ENCODE measurements at regions not wholly inside any gene's neighbourhood (a gene's known extent, or its start where the extent isn't known, plus 50 kb on each side); places are given as distances from the start of the nearest gene placed in this dataset.

DNA sequence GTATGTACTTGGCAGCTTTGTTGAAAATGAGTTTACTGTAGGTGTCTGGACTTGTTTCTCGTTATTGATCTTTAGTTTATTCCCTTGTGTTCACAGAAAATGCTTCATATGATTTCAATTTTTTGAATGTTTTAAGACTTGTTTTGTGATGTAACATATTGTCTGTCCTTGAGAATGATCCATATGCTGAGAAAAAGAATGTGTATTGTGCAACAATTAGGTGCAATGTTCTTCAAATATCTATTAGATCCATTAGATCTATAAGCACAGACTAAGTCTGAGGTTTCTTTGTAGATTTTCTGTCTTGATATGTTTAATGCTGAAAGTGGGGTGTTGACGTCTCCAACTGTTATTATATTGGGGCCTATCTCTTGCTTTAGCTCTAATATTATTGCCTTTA, 879.6 kb upstream of the LRFN5 start:
- H3K27ac ChIP-seq: no peak overlapping the region
- no peak for TF ChIP-seq ZFX (IDR thresholded peaks at IDR 0.05; ENCODE audit: borderline replicate concordance)
- TF ChIP-seq, protein P1, sequence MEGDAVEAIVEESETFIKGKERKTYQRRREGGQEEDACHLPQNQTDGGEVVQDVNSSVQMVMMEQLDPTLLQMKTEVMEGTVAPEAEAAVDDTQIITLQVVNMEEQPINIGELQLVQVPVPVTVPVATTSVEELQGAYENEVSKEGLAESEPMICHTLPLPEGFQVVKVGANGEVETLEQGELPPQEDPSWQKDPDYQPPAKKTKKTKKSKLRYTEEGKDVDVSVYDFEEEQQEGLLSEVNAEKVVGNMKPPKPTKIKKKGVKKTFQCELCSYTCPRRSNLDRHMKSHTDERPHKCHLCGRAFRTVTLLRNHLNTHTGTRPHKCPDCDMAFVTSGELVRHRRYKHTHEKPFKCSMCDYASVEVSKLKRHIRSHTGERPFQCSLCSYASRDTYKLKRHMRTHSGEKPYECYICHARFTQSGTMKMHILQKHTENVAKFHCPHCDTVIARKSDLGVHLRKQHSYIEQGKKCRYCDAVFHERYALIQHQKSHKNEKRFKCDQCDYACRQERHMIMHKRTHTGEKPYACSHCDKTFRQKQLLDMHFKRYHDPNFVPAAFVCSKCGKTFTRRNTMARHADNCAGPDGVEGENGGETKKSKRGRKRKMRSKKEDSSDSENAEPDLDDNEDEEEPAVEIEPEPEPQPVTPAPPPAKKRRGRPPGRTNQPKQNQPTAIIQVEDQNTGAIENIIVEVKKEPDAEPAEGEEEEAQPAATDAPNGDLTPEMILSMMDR (IDR thresholded peaks at IDR 0.05): no peak

GRCh38 chr14:40713387-40713786, 893.3 kb upstream of the LRFN5 start:
- TF ChIP-seq, protein P1 (IDR thresholded peaks at IDR 0.05): no peak
- no peak for TF ChIP-seq ZFX (IDR thresholded peaks at IDR 0.05; ENCODE audit: borderline replicate concordance)
- H3K27ac ChIP-seq: no peak overlapping the region

GRCh38 chr14:40697231-40697630, 909.4 kb upstream of the LRFN5 start:
- TF ChIP-seq, protein P1 (IDR thresholded peaks at IDR 0.05): no peak
- no peak for TF ChIP-seq ZFX (IDR thresholded peaks at IDR 0.05; ENCODE audit: borderline replicate concordance)

GRCh38 chr14:40694023-40694422, 912.7 kb upstream of the LRFN5 start:
- no peak for TF ChIP-seq ZFX (IDR thresholded peaks at IDR 0.05; ENCODE audit: borderline replicate concordance)
- TF ChIP-seq, protein P1 (IDR thresholded peaks at IDR 0.05): no peak
- H3K27ac ChIP-seq: no peak overlapping the region

More at GRCh38 chr14:40697231-40697630, 909.4 kb upstream of the LRFN5 start:
- no peak overlapping the region for H3K27ac ChIP-seq

DNA sequence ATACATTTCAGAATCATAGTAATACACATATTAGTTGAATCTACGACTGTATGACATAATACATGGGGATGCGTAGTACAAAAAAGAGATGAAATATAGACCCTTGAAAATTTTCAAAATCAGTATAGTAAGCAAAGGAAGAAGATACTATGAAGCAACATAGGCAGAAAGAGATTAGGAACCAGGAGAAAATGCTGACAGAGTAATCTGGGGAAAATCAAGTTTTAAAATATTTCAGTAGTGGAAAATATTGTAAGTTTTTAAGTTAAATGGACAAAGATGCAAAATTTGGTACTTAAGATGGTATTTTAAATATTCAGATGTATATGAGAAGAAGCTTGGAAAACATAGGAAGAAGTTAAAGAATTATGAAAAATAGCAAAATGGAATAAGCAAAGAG, 915.6 kb upstream of the LRFN5 start:
- no peak overlapping the region for H3K27ac ChIP-seq
- TF ChIP-seq, protein P1 (IDR thresholded peaks at IDR 0.05): no peak
- no peak for TF ChIP-seq ZFX (IDR thresholded peaks at IDR 0.05; ENCODE audit: borderline replicate concordance)

GRCh38 chr14:40685764-40686163, 920.9 kb upstream of the LRFN5 start:
- H3K27ac ChIP-seq: no peak overlapping the region
- TF ChIP-seq, protein P1 (IDR thresholded peaks at IDR 0.05): no peak
- no peak for TF ChIP-seq ZFX (IDR thresholded peaks at IDR 0.05; ENCODE audit: borderline replicate concordance)

DNA sequence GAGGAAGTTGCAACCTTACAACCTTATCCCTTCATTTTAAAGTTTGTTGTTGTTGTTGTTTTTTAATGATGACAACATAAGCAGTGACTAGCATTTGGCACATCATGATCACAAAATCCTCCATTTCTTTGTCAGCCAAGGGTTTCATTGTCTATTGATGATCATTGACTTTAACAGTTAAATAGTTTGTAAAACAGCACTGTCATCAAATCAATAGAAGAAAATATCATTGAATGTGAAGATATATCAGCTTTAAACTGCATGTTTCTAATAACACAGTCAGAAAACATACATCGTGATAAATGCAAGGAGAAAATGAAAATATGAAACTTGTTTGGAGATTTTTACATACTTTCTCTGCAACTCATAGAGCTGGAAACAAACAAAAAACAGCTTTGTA, 922.3 kb upstream of the LRFN5 start:
- no peak for TF ChIP-seq ZFX (IDR thresholded peaks at IDR 0.05; ENCODE audit: borderline replicate concordance)
- TF ChIP-seq, protein P1 (IDR thresholded peaks at IDR 0.05): no peak
- H3K27ac ChIP-seq: no peak overlapping the region

All from 22Rv1 (cell line).